Neuronal stem cell (in vitro differentiated cells): ENCODE measurements at regions not wholly inside any gene's neighbourhood (a gene's known extent, or its start where the extent isn't known, plus 50 kb on each side); places are given as distances from the start of the nearest gene placed in this dataset.
A peak's percentile ranks its signal among the peaks of the same experiment; 100 is the strongest.

Experiments
- DNase-seq: peaks from one replicate; pipeline ENCODE4 v3.0.0-alpha.2; 2013; ENCODE audit warnings: low spot score
- H2AFZ ChIP-seq: one replicate; pipeline ENCODE4 v1.6.1; 2013; ENCODE audit warnings: mild to moderate bottlenecking, low read length, inconsistent platforms
- H2AK5ac ChIP-seq: 2 replicates; pipeline ENCODE4 v1.6.1; 2013; ENCODE audit warnings: low read depth, mild to moderate bottlenecking, inconsistent platforms, low read length, moderate library complexity, mixed read lengths
- H2BK120ac ChIP-seq: 2 replicates; pipeline ENCODE4 v1.6.1; 2013; ENCODE audit warnings: low read depth, mild to moderate bottlenecking, inconsistent platforms, low read length, moderate library complexity, mixed read lengths
- H2BK12ac ChIP-seq: one replicate; pipeline ENCODE4 v1.6.1; 2013; ENCODE audit warnings: low read length, inconsistent platforms
- H2BK15ac ChIP-seq: 2 replicates; pipeline ENCODE4 v1.6.1; 2013; ENCODE audit warnings: mild to moderate bottlenecking, low read length, inconsistent platforms, mixed read lengths
- H2BK5ac ChIP-seq: one replicate; pipeline ENCODE4 v1.6.1; 2013; ENCODE audit warnings: inconsistent platforms, mild to moderate bottlenecking, low read length, moderate library complexity
- H3K14ac ChIP-seq: one replicate; pipeline ENCODE4 v1.6.1; 2013; ENCODE audit warnings: low read length, inconsistent platforms
- H3K18ac ChIP-seq: 2 replicates; pipeline ENCODE4 v1.6.1; 2013; ENCODE audit warnings: low read length, inconsistent platforms
- H3K23ac ChIP-seq: 2 replicates; pipeline ENCODE4 v1.6.1; 2013; ENCODE audit warnings: low read depth, mild to moderate bottlenecking, mixed read lengths, low read length, inconsistent platforms; ENCODE audit not compliant: poor library complexity
- H3K27ac ChIP-seq: replicated peaks from 3 replicates; pipeline ENCODE4 v1.5.1; 2013; ENCODE audit warnings: low read length, inconsistent platforms
- H3K27me3 ChIP-seq, 3 experiments: 2 replicates each; pipeline ENCODE4 v1.6.1; 2013; ENCODE audit warnings: low read length in 3 of 3, mild to moderate bottlenecking in 2 of 3, inconsistent platforms in 1 of 3, low read depth in 1 of 3, mixed read lengths in 1 of 3, moderate library complexity in 1 of 3; ENCODE audit not compliant: control insufficient read depth in 3 of 3, insufficient read depth in 3 of 3
- H3K36me3 ChIP-seq, 2 donors: replicated peaks in 1 of 2; 2 replicates each; pipeline ENCODE4 v1.6.1; 2013; ENCODE audit warnings: low read length in 2 of 2; ENCODE audit not compliant: control insufficient read depth in 2 of 2, insufficient read depth in 2 of 2
- H3K4ac ChIP-seq: 2 replicates; pipeline ENCODE4 v1.6.1; 2013; ENCODE audit warnings: inconsistent platforms, mild to moderate bottlenecking, low read length, moderate library complexity
- H3K4me1 ChIP-seq, 2 donors: 1 replicate in 1 of 2; 2 replicates in 1 of 2; pipeline ENCODE4 v1.6.1; 2013; ENCODE audit warnings: low read length in 2 of 2, low read depth in 1 of 2; ENCODE audit not compliant: control insufficient read depth in 2 of 2, insufficient read depth in 1 of 2
- H3K4me2 ChIP-seq: one replicate; pipeline ENCODE4 v1.6.1; 2013; ENCODE audit warnings: mild to moderate bottlenecking, low read length, inconsistent platforms; ENCODE audit not compliant: insufficient read depth, poor library complexity, severe bottlenecking
- H3K4me3 ChIP-seq, 2 donors: 2 replicates each; pipeline ENCODE4 v1.5.1; 2013; ENCODE audit warnings: low read length in 2 of 2, mild to moderate bottlenecking in 2 of 2, inconsistent platforms in 1 of 2, moderate library complexity in 1 of 2
- H3K79me1 ChIP-seq: one replicate; pipeline ENCODE4 v1.6.1; 2013; ENCODE audit warnings: low read depth, mild to moderate bottlenecking, inconsistent platforms, low read length, moderate library complexity
- H3K9ac ChIP-seq: one replicate; pipeline ENCODE4 v1.6.1; 2013; ENCODE audit warnings: mild to moderate bottlenecking, low read depth, low read length, inconsistent platforms; ENCODE audit not compliant: poor library complexity
- H3K9me3 ChIP-seq, 2 donors: replicated peaks in 1 of 2; 2 replicates each; pipeline versions ENCODE3 to v1.6.1; 2013; ENCODE audit warnings: low read length in 2 of 2, mild to moderate bottlenecking in 2 of 2, inconsistent platforms in 1 of 2, low read depth in 1 of 2, mixed read lengths in 1 of 2, moderate library complexity in 1 of 2; ENCODE audit not compliant: control insufficient read depth in 2 of 2, insufficient read depth in 1 of 2
- H4K8ac ChIP-seq: one replicate; pipeline ENCODE4 v1.6.1; 2013; ENCODE audit warnings: low read depth, mild to moderate bottlenecking, inconsistent platforms, low read length, moderate library complexity
- H4K91ac ChIP-seq: one replicate; pipeline ENCODE4 v1.6.1; 2013; ENCODE audit warnings: low read length, low read depth, mild to moderate bottlenecking, inconsistent platforms; ENCODE audit not compliant: poor library complexity
- WGBS, 2 donors: extraction: QIAGEN DNeasy Blood & Tissue Kit; methylation state at CpG; one replicate each; pipeline ENCODE4 v1.1.7; 2013; ENCODE audit warnings: missing lambda C conversion rate in 2 of 2, mixed read lengths in 1 of 2; ENCODE audit not compliant: insufficient read length in 2 of 2, insufficient replicate concordance in 1 of 2; ENCODE audit errors: extremely low coverage in 2 of 2; 5-methylcytosine and 5-hydroxymethylcytosine counted together

DNA sequence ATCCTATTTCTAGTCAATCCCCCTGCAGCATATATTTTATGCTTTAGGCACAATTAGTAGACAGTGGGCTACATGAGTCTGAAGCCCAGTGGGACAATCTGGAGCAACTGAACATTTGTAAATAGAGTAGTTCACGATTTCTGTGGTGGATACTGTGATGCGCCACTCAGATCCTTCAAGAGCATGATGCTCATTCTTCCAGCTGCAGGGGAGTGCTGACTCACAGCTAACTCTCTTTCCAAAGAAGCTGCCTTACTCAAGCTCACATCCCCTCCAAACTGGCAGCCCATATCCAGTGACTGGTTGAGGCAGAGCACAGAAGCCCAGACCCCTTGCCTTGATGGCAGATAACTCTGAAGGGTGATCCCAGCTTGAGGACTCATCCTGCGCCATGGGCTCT is 224.2 kb upstream of the EEA1 start:
- no peak overlapping the region for H4K91ac ChIP-seq
- no peak overlapping the region for H2BK120ac ChIP-seq
- no peak overlapping the region for H3K4ac ChIP-seq
- H3K14ac ChIP-seq = no peak overlapping the region
- no peak overlapping the region for H3K23ac ChIP-seq
- H3K27ac ChIP-seq = no peak overlapping the region
- H3K4me3 ChIP-seq = no peak overlapping the region
- H2BK5ac ChIP-seq = no peak overlapping the region
- no peak overlapping the region for H3K9ac ChIP-seq
- H3K79me1 ChIP-seq = no peaks in the 10 kb centered on the region
- DNase-seq = no peak
- no peak overlapping the region for H2BK12ac ChIP-seq
- WGBS, 2 donors = no CpG with 5 or more reads among the region's 3 CpGs
- no peaks in the 10 kb centered on the region for H3K4me1 ChIP-seq
- no peak overlapping the region for H2AK5ac ChIP-seq
- peaks cover 2 to 5% of the 10 kb centered on the region in 2 donors for H3K9me3 ChIP-seq
- H3K36me3 ChIP-seq = no peaks in the 10 kb centered on the region
- H3K27me3 ChIP-seq = no peaks in the 10 kb centered on the region
- no peak overlapping the region for H3K18ac ChIP-seq
- H2BK15ac ChIP-seq = no peak overlapping the region
- no peak overlapping the region for H3K4me2 ChIP-seq
- H4K8ac ChIP-seq = no peak overlapping the region
- H2AFZ ChIP-seq = no peak overlapping the region

DNA sequence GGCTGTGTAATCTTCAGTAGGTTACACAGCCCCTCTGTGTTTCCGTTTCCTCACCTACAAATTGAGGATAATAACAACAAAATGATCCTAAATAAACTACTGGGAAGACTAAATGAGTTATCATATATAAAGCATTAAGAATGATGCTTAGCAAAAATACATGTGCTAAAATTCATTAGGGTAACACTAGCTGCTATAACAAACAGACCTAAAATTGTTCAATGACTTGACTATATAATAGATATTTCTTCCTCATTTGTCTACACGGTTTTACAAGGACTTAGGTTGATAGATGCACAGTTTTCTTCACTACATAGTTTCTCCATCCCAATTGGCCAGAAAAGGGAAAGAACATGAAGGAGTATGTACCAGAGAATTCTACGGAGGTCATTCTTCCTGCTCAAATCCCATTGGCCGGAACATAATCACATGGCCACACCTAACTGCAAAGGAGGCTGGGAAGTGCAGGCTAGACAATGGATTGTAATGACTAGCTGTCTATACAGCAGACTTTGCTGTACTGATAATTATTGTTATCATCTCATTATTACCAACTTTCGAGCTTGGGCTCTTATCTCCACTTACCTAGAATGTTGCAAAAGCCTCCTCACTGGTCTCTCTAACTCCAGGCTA is 223.5 kb upstream of the NUDT4 start:
- H3K79me1 ChIP-seq = no peaks in the 10 kb centered on the region
- H3K18ac ChIP-seq = no peak overlapping the region
- no peak overlapping the region for H4K91ac ChIP-seq
- no peak overlapping the region for H2BK120ac ChIP-seq
- H3K27ac ChIP-seq = no peak overlapping the region
- no peak overlapping the region for H3K23ac ChIP-seq
- no peak overlapping the region for H3K4ac ChIP-seq
- no peak overlapping the region for H2AK5ac ChIP-seq
- H3K9ac ChIP-seq = no peak overlapping the region
- no peaks in the 10 kb centered on the region for H3K4me1 ChIP-seq
- no peaks in the 10 kb centered on the region for H3K36me3 ChIP-seq
- H3K4me3 ChIP-seq = no peak overlapping the region
- H2AFZ ChIP-seq = no peak overlapping the region
- H2BK5ac ChIP-seq = no peak overlapping the region
- no peak overlapping the region for H2BK12ac ChIP-seq
- no peak overlapping the region for H4K8ac ChIP-seq
- peak overlapping the region; percentile 89 for H2BK15ac ChIP-seq
- H3K9me3 ChIP-seq = peaks cover 2 to 9% of the 10 kb centered on the region in 2 donors
- no peaks in the 10 kb centered on the region for H3K27me3 ChIP-seq
- no CpG with 5 or more reads among the region's 5 CpGs for WGBS, 2 donors
- DNase-seq = no peak
- no peak overlapping the region for H3K14ac ChIP-seq
- no peak overlapping the region for H3K4me2 ChIP-seq

DNA sequence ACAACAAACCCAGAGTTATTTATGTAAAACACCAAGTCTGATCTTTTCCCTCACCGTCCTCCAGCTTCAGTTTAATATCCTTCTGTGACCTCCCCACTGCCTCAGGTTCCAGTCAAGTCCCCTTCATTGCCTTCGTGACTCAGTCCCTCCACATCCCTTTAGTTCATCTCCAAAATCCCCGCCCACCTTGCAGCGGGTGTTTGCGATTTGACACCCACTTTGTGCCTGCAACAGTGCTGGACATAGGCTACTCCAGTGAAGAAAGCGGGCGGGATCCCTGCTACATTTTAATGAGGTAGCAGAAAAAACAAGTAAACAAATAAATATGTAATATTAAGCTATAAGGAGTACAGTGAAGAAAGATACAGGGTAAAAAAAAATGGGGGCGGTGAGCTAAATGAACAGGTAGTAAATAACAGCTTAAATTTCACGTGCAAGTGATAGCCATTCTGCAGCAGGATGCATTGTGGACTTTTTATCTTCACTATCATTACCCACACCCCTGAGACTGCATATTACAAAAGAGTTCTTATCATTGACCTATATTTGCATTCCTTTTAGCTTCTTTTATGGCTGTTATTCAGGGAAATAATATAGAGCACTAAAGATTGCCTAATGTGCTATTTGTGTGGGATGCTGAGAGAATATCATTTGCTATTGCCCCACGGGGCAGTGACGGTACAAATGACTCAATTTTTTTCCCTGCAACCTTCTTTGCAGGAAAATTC is 222.8 kb upstream of the NUDT4 start:
- Histone ChIP-seq H3K4ac (no peak overlapping the region), H4K91ac (no peak overlapping the region)

DNA sequence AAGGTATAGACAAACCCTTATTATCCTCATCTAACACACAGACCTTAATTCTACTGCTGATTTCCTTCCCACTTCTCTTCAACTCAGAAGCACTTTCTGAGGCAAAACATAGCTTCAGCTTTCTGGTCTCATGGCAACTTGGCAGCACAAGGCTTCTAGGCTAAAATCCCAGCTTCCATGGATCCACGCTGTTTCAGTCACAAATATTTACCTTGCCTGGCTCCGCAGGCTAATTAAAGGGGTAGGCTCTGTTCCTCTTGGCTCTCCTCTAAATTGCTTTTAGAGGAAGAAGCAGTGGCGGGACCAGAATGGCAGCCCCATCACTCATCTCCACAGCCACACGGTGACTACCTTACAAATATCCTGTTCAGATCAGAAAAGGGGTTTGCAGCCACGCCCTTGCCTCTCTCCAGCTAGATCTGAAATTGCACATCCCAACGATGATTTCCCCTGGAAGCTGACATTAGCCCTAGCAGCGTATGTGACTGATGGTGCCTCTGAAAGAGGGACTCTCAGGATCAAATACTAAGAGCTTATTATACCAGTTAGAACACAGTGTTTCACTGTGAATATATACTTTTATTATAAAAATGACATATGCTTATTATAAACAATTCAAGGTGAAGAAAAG is 221.5 kb upstream of the NUDT4 start:
- Histone ChIP-seq H3K18ac (no peak overlapping the region), H2AK5ac (no peak overlapping the region), H2BK120ac (no peak overlapping the region), H3K4me3 (no peak overlapping the region), H3K9ac (no peak overlapping the region), H3K4me1 (no peaks in the 10 kb centered on the region), H4K8ac (no peak overlapping the region), H2BK5ac (no peak overlapping the region), H4K91ac (no peak overlapping the region), H3K79me1 (no peaks in the 10 kb centered on the region), H3K4me2 (no peak overlapping the region), H2AFZ (no peak overlapping the region), H3K27me3 (no peaks in the 10 kb centered on the region), H3K23ac (no peak overlapping the region), H2BK15ac (no peak overlapping the region), H2BK12ac (no peak overlapping the region), H3K9me3 (peaks cover 2 to 9% of the 10 kb centered on the region in 2 donors), H3K14ac (no peak overlapping the region), H3K27ac (no peak overlapping the region), H3K4ac (no peak overlapping the region), H3K36me3 (no peaks in the 10 kb centered on the region)
- no peak for DNase-seq
- WGBS, 2 donors = no CpG with 5 or more reads among the region's 7 CpGs

More for the DNA sequence above, 222.8 kb upstream of the NUDT4 start:
- Histone ChIP-seq H3K9me3 (peaks cover 2 to 9% of the 10 kb centered on the region in 2 donors), H3K4me3 (no peak overlapping the region), H3K36me3 (no peaks in the 10 kb centered on the region), H2BK120ac (no peak overlapping the region), H3K27ac (no peak overlapping the region), H3K9ac (no peak overlapping the region), H3K14ac (no peak overlapping the region), H2BK12ac (no peak overlapping the region), H2BK5ac (no peak overlapping the region), H3K18ac (peak overlapping the region; percentile 64), H3K79me1 (no peaks in the 10 kb centered on the region), H2BK15ac (peak overlapping the region; percentile 89), H2AK5ac (peak overlapping the region; percentile 70), H3K4me1 (no peaks in the 10 kb centered on the region), H2AFZ (no peak overlapping the region), H4K8ac (no peak overlapping the region), H3K4me2 (no peak overlapping the region), H3K23ac (no peak overlapping the region), H3K27me3 (no peaks in the 10 kb centered on the region)
- no peak for DNase-seq
- no CpG with 5 or more reads among the region's 11 CpGs for WGBS, 2 donors
